Endothelial cell of umbilical vein (primary cell): ENCODE measurements at regions not wholly inside any gene's neighbourhood (a gene's known extent, or its start where the extent isn't known, plus 50 kb on each side); places are given as distances from the start of the nearest gene placed in this dataset.

Experiments
- BruUV-seq: library from RNA; stranded (reverse); fragments of 400-500 nt; replicated peaks from 2 replicates; lab custom pipeline; 2021; lab: Mats Ljungman, UMichigan
- CTCF ChIA-PET: fragments of 300-600, 350-600 bp; sonication (Branson Sonifier 250); formaldehyde crosslinking; loops from one replicate; lab custom pipeline; 2021; ENCODE audit warnings: antibody characterized with exemption, inconsistent platforms; lab: Charles Lee
- POLR2A ChIA-PET: fragments of 300-600, 350-600 bp; sonication (Branson Sonifier 250); formaldehyde crosslinking; loops from one replicate; lab custom pipeline; 2021; ENCODE audit warnings: antibody characterized with exemption, inconsistent platforms; lab: Charles Lee
- DNase-seq: peaks from one replicate; pipeline ENCODE4 v3.0.0-alpha.2; 2011; ENCODE audit warnings: low read depth, low spot score
- FAIRE-seq: peaks from 2 replicates; lab custom pipeline; 2011; peaks lifted over from hg19 to GRCh38; lab: Jason Lieb, UNC
- H2AFZ ChIP-seq: 2 replicates; pipeline ENCODE4 v1.6.0; 2012; ENCODE audit warnings: low read depth, low read length, control low read depth, inconsistent platforms
- H3K27ac ChIP-seq: 2 replicates; pipeline ENCODE4 v1.5.1; 2011; ENCODE audit warnings: low read depth, mild to moderate bottlenecking, control low read depth, low read length, moderate library complexity; ENCODE audit not compliant: insufficient read depth
- H3K27me3 ChIP-seq, 2 experiments: 2 replicates each; pipeline versions ENCODE4 v1.6.0 to v1.6.1; 2011; ENCODE audit warnings: low read length in 2 of 2, mixed read lengths in 1 of 2; ENCODE audit not compliant: control insufficient read depth in 2 of 2, insufficient read depth in 2 of 2
- H3K36me3 ChIP-seq, 2 experiments: 2 replicates in 1 of 2; 3 replicates in 1 of 2; pipeline ENCODE4 v1.5.1; 2011; ENCODE audit warnings: low read length in 2 of 2, mild to moderate bottlenecking in 1 of 2, moderate library complexity in 1 of 2; ENCODE audit not compliant: control insufficient read depth in 2 of 2, insufficient read depth in 2 of 2; ENCODE audit errors: extremely low read depth in 1 of 2
- H3K4me1 ChIP-seq: 3 replicates; pipeline ENCODE4 v1.5.1; 2011; ENCODE audit warnings: mild to moderate bottlenecking, low read length; ENCODE audit not compliant: control insufficient read depth, insufficient read depth; ENCODE audit errors: extremely low read depth
- H3K4me2 ChIP-seq: 2 replicates; pipeline ENCODE4 v1.6.1; 2011; ENCODE audit warnings: low read length, control low read depth, mixed read lengths; ENCODE audit not compliant: insufficient read depth
- H3K4me3 ChIP-seq, 3 experiments: fragments of 200-600 bp in 1 of 3; sonication (generic), shearing (Covaris generic) in 1 of 3; replicated peaks in 1 of 3; 2 replicates each; pipeline ENCODE4 v1.5.1; 2011 to 2016; ENCODE audit warnings: control low read depth in 3 of 3, low read length in 3 of 3, mild to moderate bottlenecking in 2 of 3, inconsistent platforms in 1 of 3, low read depth in 1 of 3, moderate library complexity in 1 of 3; ENCODE audit not compliant: insufficient read depth in 1 of 3
- H3K79me2 ChIP-seq: 2 replicates; pipeline ENCODE4 v1.6.0; 2012; ENCODE audit warnings: low read length, inconsistent platforms; ENCODE audit not compliant: control insufficient read depth, insufficient read depth
- H3K9ac ChIP-seq: replicated peaks from 2 replicates; pipeline ENCODE3; 2011; ENCODE audit warnings: low read length, control low read depth; ENCODE audit not compliant: insufficient read depth; ENCODE audit errors: extremely low read depth
- H3K9me1 ChIP-seq: replicated peaks from 3 replicates; pipeline ENCODE4 v1.6.0; 2011; ENCODE audit warnings: mild to moderate bottlenecking, low read length; ENCODE audit not compliant: control insufficient read depth, insufficient read depth; ENCODE audit errors: extremely low read depth
- H3K9me3 ChIP-seq: replicated peaks from 2 replicates; pipeline ENCODE4 v1.5.1; 2012; ENCODE audit warnings: low read length, inconsistent platforms; ENCODE audit not compliant: control insufficient read depth, insufficient read depth
- H4K20me1 ChIP-seq: replicated peaks from 2 replicates; pipeline ENCODE3; 2011; ENCODE audit warnings: mild to moderate bottlenecking, low read length; ENCODE audit not compliant: control insufficient read depth, insufficient read depth; ENCODE audit errors: extremely low read depth
- EZH2 ChIP-seq: IDR thresholded peaks from 2 replicates; pipeline ENCODE4 v1.6.1; 2012; ENCODE audit warnings: borderline replicate concordance, low read depth, mild to moderate bottlenecking, moderate library complexity, low read length, inconsistent platforms; ENCODE audit not compliant: severe bottlenecking
- FOS ChIP-seq: IDR thresholded peaks from 2 replicates; pipeline ENCODE4 v1.6.1; 2011; ENCODE audit warnings: mild to moderate bottlenecking, low read length, moderate library complexity, borderline replicate concordance; ENCODE audit not compliant: insufficient read depth
- GATA2 ChIP-seq: IDR thresholded peaks from 2 replicates; pipeline ENCODE4 v1.7.0; 2011; ENCODE audit warnings: low read depth, mild to moderate bottlenecking, moderate library complexity, mixed read lengths, low read length; ENCODE audit not compliant: insufficient read length, insufficient read depth
- JUN ChIP-seq: IDR thresholded peaks from 2 replicates; pipeline ENCODE4 v1.6.1; 2011; ENCODE audit warnings: borderline replicate concordance, low read depth; ENCODE audit not compliant: insufficient read length, insufficient read depth
- MYC ChIP-seq: IDR thresholded peaks from one replicate; pipeline ENCODE4 v1.6.1; 2011; ENCODE audit warnings: mild to moderate bottlenecking, low read depth, low read length
- POLR2A ChIP-seq: IDR thresholded peaks from 2 replicates; pipeline ENCODE4 v1.6.1; 2012; ENCODE audit warnings: low read depth, mild to moderate bottlenecking, control low read depth, low read length
- POLR2AphosphoS5 ChIP-seq: IDR thresholded peaks from 2 replicates; pipeline ENCODE4 v1.6.1; 2012; ENCODE audit warnings: low read depth, mild to moderate bottlenecking, control low read depth, low read length, moderate library complexity; ENCODE audit not compliant: insufficient read depth
- dilution Hi-C: fragments of 300-500 bp; cut with MboI; formaldehyde crosslinking; loops from one replicate; pipeline ENCODE4 v1.15.0; 2019; ENCODE audit warnings: low sequenced_read_pairs; ENCODE audit not compliant: extremely low pct_ligation_motif_present
- intact Hi-C: fragments of 100-400 bp; cut with micrococcal nuclease; formaldehyde crosslinking; loops from one replicate; pipeline ENCODE4 v1.10.0; 2022
- TF ChIP-seq, protein P1 (sequence below), 2 donors: IDR thresholded peaks; 1 replicate in 1 of 2; 2 replicates in 1 of 2; pipeline ENCODE4 v1.5.1; 2011; ENCODE audit warnings: low read length in 2 of 2, mild to moderate bottlenecking in 2 of 2, moderate library complexity in 2 of 2, control low read depth in 1 of 2, inconsistent platforms in 1 of 2, low read depth in 1 of 2; ENCODE audit not compliant: insufficient read depth in 1 of 2; ENCODE audit errors: extremely low read depth in 1 of 2
- TF ChIP-seq, protein P2 (sequence below): IDR thresholded peaks from 2 replicates; pipeline ENCODE4 v1.6.1; 2011; ENCODE audit not compliant: insufficient read depth, insufficient read length

DNA sequence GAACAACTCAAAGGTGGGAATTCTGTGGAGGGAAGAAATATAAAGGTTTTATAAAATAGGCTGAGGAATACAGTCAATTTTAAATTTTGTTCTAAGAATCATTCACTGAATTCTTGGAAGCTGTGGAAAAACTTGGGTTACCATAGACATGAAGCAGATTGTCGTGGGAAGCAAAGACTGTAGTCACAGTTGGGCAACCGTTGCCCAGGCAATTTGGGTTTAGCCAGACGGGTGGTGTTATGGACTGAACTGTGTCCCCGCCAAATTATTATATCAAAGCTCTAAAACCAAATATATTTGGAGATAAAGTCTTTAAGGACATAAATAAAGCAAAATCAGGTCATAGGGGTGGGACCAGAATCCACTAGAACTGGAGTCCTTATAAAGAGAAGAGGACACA, 463.7 kb upstream of the CTNND2 start:
- Histone ChIP-seq H2AFZ (no peak overlapping the region), H3K4me3 (no peak overlapping the region), H3K27me3 (no peaks in the 10 kb centered on the region), H3K9ac (no peak overlapping the region), H3K79me2 (no peaks in the 10 kb centered on the region), H3K27ac (no peak overlapping the region), H4K20me1 (no peaks in the 10 kb centered on the region), H3K9me3 (no peaks in the 10 kb centered on the region), H3K9me1 (no peaks in the 10 kb centered on the region), H3K4me1 (no peaks in the 10 kb centered on the region), H3K36me3 (no peaks in the 10 kb centered on the region), H3K4me2 (no peak overlapping the region)
- TF ChIP-seq, protein P1, sequence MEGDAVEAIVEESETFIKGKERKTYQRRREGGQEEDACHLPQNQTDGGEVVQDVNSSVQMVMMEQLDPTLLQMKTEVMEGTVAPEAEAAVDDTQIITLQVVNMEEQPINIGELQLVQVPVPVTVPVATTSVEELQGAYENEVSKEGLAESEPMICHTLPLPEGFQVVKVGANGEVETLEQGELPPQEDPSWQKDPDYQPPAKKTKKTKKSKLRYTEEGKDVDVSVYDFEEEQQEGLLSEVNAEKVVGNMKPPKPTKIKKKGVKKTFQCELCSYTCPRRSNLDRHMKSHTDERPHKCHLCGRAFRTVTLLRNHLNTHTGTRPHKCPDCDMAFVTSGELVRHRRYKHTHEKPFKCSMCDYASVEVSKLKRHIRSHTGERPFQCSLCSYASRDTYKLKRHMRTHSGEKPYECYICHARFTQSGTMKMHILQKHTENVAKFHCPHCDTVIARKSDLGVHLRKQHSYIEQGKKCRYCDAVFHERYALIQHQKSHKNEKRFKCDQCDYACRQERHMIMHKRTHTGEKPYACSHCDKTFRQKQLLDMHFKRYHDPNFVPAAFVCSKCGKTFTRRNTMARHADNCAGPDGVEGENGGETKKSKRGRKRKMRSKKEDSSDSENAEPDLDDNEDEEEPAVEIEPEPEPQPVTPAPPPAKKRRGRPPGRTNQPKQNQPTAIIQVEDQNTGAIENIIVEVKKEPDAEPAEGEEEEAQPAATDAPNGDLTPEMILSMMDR (IDR thresholded peaks at IDR 0.05; ENCODE audit: extremely low read depth in 1 of 2, insufficient read depth in 1 of 2, low read depth in 1 of 2, low read length in 2 of 2): no peak
- TF ChIP-seq JUN: no peak
- TF ChIP-seq GATA2: no peak
- ChIA-PET CTCF (no interaction called here), POLR2A (no interaction called here)
- FAIRE-seq: no peak
- dilution Hi-C loops (no loop called here), intact Hi-C loops (no loop called here)
- no peak for DNase-seq
- BruUV-seq: no TSS peak

DNA sequence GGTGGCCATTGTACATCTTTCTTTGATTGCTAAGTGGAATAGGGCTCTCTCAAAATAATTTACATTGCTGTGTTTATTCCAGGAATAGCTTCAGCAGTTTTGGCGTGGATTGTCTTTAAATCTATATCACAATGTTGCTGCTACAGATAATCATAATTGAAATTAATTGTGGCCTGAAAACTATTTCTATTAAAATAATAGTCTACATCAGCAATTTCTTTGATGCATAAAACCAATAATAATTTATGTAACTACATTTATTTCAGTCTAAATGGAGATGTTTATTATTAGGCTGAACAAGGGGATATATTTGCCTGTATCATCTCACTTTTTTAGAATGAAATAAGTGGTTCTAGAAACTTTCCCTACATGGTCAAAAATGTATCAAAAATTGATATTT, 456.0 kb upstream of the CTNND2 start:
- H3K79me2 ChIP-seq: no peaks in the 10 kb centered on the region
- H3K27ac ChIP-seq: no peak overlapping the region
- no peak overlapping the region for H3K4me3 ChIP-seq
- no TSS peak for BruUV-seq
- no peak overlapping the region for H3K4me2 ChIP-seq
- no peaks in the 10 kb centered on the region for H3K9me1 ChIP-seq
- dilution Hi-C loops: no loop called here
- ChIA-PET POLR2A (no interaction called here), CTCF (no interaction called here)
- H2AFZ ChIP-seq: no peak overlapping the region
- no peaks in the 10 kb centered on the region for H3K4me1 ChIP-seq
- TF ChIP-seq EZH2 (no peak), GATA2 (no peak), FOS (no peak), MYC (no peak), POLR2A (no peak), JUN (no peak), POLR2AphosphoS5 (no peak)
- TF ChIP-seq, protein P1 (IDR thresholded peaks at IDR 0.05; ENCODE audit: extremely low read depth in 1 of 2, insufficient read depth in 1 of 2, low read depth in 1 of 2, low read length in 2 of 2): no peak
- TF ChIP-seq, protein P2, sequence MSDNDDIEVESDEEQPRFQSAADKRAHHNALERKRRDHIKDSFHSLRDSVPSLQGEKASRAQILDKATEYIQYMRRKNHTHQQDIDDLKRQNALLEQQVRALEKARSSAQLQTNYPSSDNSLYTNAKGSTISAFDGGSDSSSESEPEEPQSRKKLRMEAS: no peak
- no peaks in the 10 kb centered on the region for H3K27me3 ChIP-seq
- no peak for DNase-seq
- FAIRE-seq: no peak
- no peaks in the 10 kb centered on the region for H3K36me3 ChIP-seq
- intact Hi-C loops: no loop called here
- no peaks in the 10 kb centered on the region for H4K20me1 ChIP-seq
- H3K9ac ChIP-seq: no peak overlapping the region
- H3K9me3 ChIP-seq: peaks cover 3% of the 10 kb centered on the region
